GM23338 (cell line): ENCODE measurements at regions not wholly inside any gene's neighbourhood (a gene's known extent, or its start where the extent isn't known, plus 50 kb on each side); places are given as distances from the start of the nearest gene placed in this dataset.

Experiments used
- CREB1 ChIP-seq: fragments of 250-450 bp; sonication (Bioruptor Pico); IDR thresholded peaks from 2 replicates; pipeline ENCODE4 v1.5.0; 2020; ENCODE audit warnings: low read depth, mild to moderate bottlenecking, moderate library complexity
- CTCF ChIP-seq, 2 experiments: fragments of 200-600 bp in 1 of 2; sonication (generic) in 1 of 2; conservative IDR thresholded peaks; 2 replicates each; pipeline versions ENCODE4 v1.5.1 to v1.6.1; 2016 to 2017; ENCODE audit warnings: antibody characterized with exemption in 2 of 2, low read depth in 2 of 2, mild to moderate bottlenecking in 2 of 2, moderate library complexity in 1 of 2
- EZH2 ChIP-seq: fragments of 200-600 bp; sonication (generic); IDR thresholded peaks from one replicate; pipeline ENCODE4 v1.8.0; 2017; ENCODE audit warnings: antibody characterized with exemption, mild to moderate bottlenecking, low read depth; ENCODE audit not compliant: unreplicated experiment
- EZH2phosphoT487 ChIP-seq: fragments of 200-600 bp; sonication (generic); IDR thresholded peaks from one replicate; pipeline ENCODE4 v1.8.1; 2018; ENCODE audit warnings: antibody characterized with exemption; ENCODE audit not compliant: unreplicated experiment
- POLR2AphosphoS5 ChIP-seq: IDR thresholded peaks from 2 replicates; pipeline ENCODE4 v1.6.1; 2016; ENCODE audit warnings: antibody characterized with exemption, low read depth
- REST ChIP-seq: IDR thresholded peaks from one replicate; pipeline ENCODE4 v1.6.1; 2018; ENCODE audit warnings: antibody characterized with exemption; ENCODE audit not compliant: unreplicated experiment

- TF ChIP-seq CTCF (conservative IDR thresholded peaks at IDR 0.05; ENCODE audit: low read depth in 2 of 2) (no peak), CREB1 (CRISPR knock-in tag) (no peak), POLR2AphosphoS5 (no peak), EZH2phosphoT487 (no peak), EZH2 (no peak), REST (no peak)
These were observed 259.3 kb downstream of the TBL1XR1 start for GRCh38 chr3:176937994-176938393.
